ENCODE measurements at regions not wholly inside any gene's neighbourhood (a gene's known extent, or its start where the extent isn't known, plus 50 kb on each side); places are given as distances from the start of the nearest gene placed in this dataset.

GRCh38 chr10:61350068-61350467, 103.1 kb downstream of the TMEM26 start:
- POLR2A ChIA-PET = no interaction called here

GRCh38 chr10:61346796-61347413, 106.3 kb downstream of the TMEM26 start:
- Mint-ChIP-seq H3K4me1 (no peaks in the 10 kb centered on the region), H3K27ac (no peak overlapping the region), H3K27me3 (peaks cover 7% of the 10 kb centered on the region), H3K9me3 (ENCODE audit: insufficient read depth) (no peaks in the 10 kb centered on the region), H3K4me3 (no peak overlapping the region)
- no peaks in the 10 kb centered on the region for H3K27me3 ChIP-seq (replicated peaks in 1 of 4; ENCODE audit: control extremely low read depth in 1 of 4, control insufficient read depth in 3 of 4, insufficient read depth in 4 of 4, low read length in 3 of 4)
- DNase-seq = no peak
- H2AFZ ChIP-seq (ENCODE audit: insufficient read depth, low read depth, low read length, poor library complexity, severe bottlenecking) = no peak overlapping the region
- no peaks in the 10 kb centered on the region for H4K20me1 ChIP-seq (ENCODE audit: control insufficient read depth, insufficient read depth, low read length, poor library complexity, severe bottlenecking)
- no peak for TF ChIP-seq CTCF (IDR thresholded peaks at IDR 0.05)
- TF ChIP-seq EZH2 (IDR thresholded peaks at IDR 0.05; ENCODE audit: borderline replicate concordance, insufficient read depth, low read depth, low read length, poor library complexity, severe bottlenecking) = no peak
- H3K4me3 ChIP-seq (ENCODE audit: control extremely low read depth in 1 of 5, extremely low read depth in 1 of 5, insufficient read depth in 1 of 5, low read depth in 2 of 5, low read length in 4 of 5) = no peak overlapping the region
- no peaks in the 10 kb centered on the region for H3K9me3 ChIP-seq (ENCODE audit: control extremely low read depth in 1 of 3, control insufficient read depth in 2 of 3, insufficient read depth in 1 of 3, low read length in 2 of 3)
- ATAC-seq (ENCODE audit: low read depth) = no peak
- no peak overlapping the region for H3K27ac ChIP-seq (ENCODE audit: low read length in 2 of 2)
- POLR2A ChIA-PET = no interaction called here
- no peaks in the 10 kb centered on the region for H3K79me2 ChIP-seq (ENCODE audit: control insufficient read depth, insufficient read depth, low read length)
- H3K36me3 ChIP-seq (replicated peaks in 1 of 2; ENCODE audit: control extremely low read depth in 1 of 2, control insufficient read depth in 1 of 2, extremely low read depth in 1 of 2, insufficient read depth in 2 of 2, low read length in 1 of 2) = no peaks in the 10 kb centered on the region
- CTCF ChIA-PET = no interaction called here
- no peak overlapping the region for H3K4me2 ChIP-seq (replicated peaks; ENCODE audit: low read depth, low read length, poor library complexity, severe bottlenecking)
- no peaks in the 10 kb centered on the region for H3K4me1 ChIP-seq (ENCODE audit: control insufficient read depth in 2 of 2, insufficient read depth in 2 of 2, low read length in 2 of 2)
- no peak overlapping the region for H3K9ac ChIP-seq (ENCODE audit: low read length)
- intact Hi-C loops (cut with micrococcal nuclease) = no loop called here
- no CpG with 5 or more reads among the region's 3 CpGs for WGBS (ENCODE audit: insufficient coverage)

More at GRCh38 chr10:61350068-61350467, 103.1 kb downstream of the TMEM26 start:
- no peak for TF ChIP-seq CTCF (IDR thresholded peaks at IDR 0.05)
- TF ChIP-seq EZH2 (IDR thresholded peaks at IDR 0.05; ENCODE audit: borderline replicate concordance, insufficient read depth, low read depth, low read length, poor library complexity, severe bottlenecking) = no peak
- ATAC-seq (ENCODE audit: low read depth) (no peak), DNase-seq (no peak)
- Histone ChIP-seq H3K27me3 (replicated peaks in 1 of 4; ENCODE audit: control extremely low read depth in 1 of 4, control insufficient read depth in 3 of 4, insufficient read depth in 4 of 4, low read length in 3 of 4) (no peaks in the 10 kb centered on the region), H2AFZ (ENCODE audit: insufficient read depth, low read depth, low read length, poor library complexity, severe bottlenecking) (no peak overlapping the region), H4K20me1 (ENCODE audit: control insufficient read depth, insufficient read depth, low read length, poor library complexity, severe bottlenecking) (no peaks in the 10 kb centered on the region), H3K4me3 (ENCODE audit: control extremely low read depth in 1 of 5, extremely low read depth in 1 of 5, insufficient read depth in 1 of 5, low read depth in 2 of 5, low read length in 4 of 5) (no peak overlapping the region), H3K9ac (ENCODE audit: low read length) (no peak overlapping the region), H3K4me2 (replicated peaks; ENCODE audit: low read depth, low read length, poor library complexity, severe bottlenecking) (no peak overlapping the region), H3K4me1 (ENCODE audit: control insufficient read depth in 2 of 2, insufficient read depth in 2 of 2, low read length in 2 of 2) (no peaks in the 10 kb centered on the region), H3K9me3 (ENCODE audit: control extremely low read depth in 1 of 3, control insufficient read depth in 2 of 3, insufficient read depth in 1 of 3, low read length in 2 of 3) (no peaks in the 10 kb centered on the region), H3K27ac (ENCODE audit: low read length in 2 of 2) (no peak overlapping the region), H3K36me3 (replicated peaks in 1 of 2; ENCODE audit: control extremely low read depth in 1 of 2, control insufficient read depth in 1 of 2, extremely low read depth in 1 of 2, insufficient read depth in 2 of 2, low read length in 1 of 2) (no peaks in the 10 kb centered on the region), H3K79me2 (ENCODE audit: control insufficient read depth, insufficient read depth, low read length) (no peaks in the 10 kb centered on the region)
- peaks cover 18% of the 10 kb centered on the region for H3K27me3 Mint-ChIP-seq
- no CpG with 5 or more reads among the region's 1 CpG for WGBS (ENCODE audit: insufficient coverage)
- no peak overlapping the region for H3K4me3 Mint-ChIP-seq
- H3K9me3 Mint-ChIP-seq (ENCODE audit: insufficient read depth) = no peaks in the 10 kb centered on the region
- no peaks in the 10 kb centered on the region for H3K4me1 Mint-ChIP-seq
- CTCF ChIA-PET = no interaction called here
- H3K27ac Mint-ChIP-seq = no peak overlapping the region
- intact Hi-C loops (cut with micrococcal nuclease) = no loop called here

All from B cell (primary cell).